KMS-11 (cell line): ENCODE measurements at regions not wholly inside any gene's neighbourhood (a gene's known extent, or its start where the extent isn't known, plus 50 kb on each side); places are given as distances from the start of the nearest gene placed in this dataset.

Experiments
- H2AFZ ChIP-seq: fragments of 200-600 bp; sonication (generic); 2 replicates; pipeline ENCODE4 v1.6.1; 2016; ENCODE audit warnings: antibody characterized with exemption, mixed run types, low read depth
- H3K27ac ChIP-seq: fragments of 200-600 bp; sonication (generic); 2 replicates; pipeline ENCODE4 v1.6.1; 2016; ENCODE audit warnings: mild to moderate bottlenecking, mixed run types
- H3K27me3 ChIP-seq: fragments of 200-600 bp; sonication (generic); 2 replicates; pipeline ENCODE4 v1.6.1; 2017; ENCODE audit warnings: mild to moderate bottlenecking, low read depth, mixed run types, moderate library complexity; ENCODE audit not compliant: insufficient read depth
- H3K36me3 ChIP-seq: fragments of 200-600 bp; sonication (generic); 2 replicates; pipeline ENCODE4 v1.6.1; 2017; ENCODE audit warnings: mild to moderate bottlenecking, mixed run types; ENCODE audit not compliant: insufficient read depth
- H3K4me1 ChIP-seq: fragments of 200-600 bp; sonication (generic); 2 replicates; pipeline ENCODE4 v1.6.1; 2016; ENCODE audit warnings: mild to moderate bottlenecking, low read depth, mixed run types; ENCODE audit not compliant: poor library complexity, severe bottlenecking
- H3K4me2 ChIP-seq: fragments of 200-600 bp; sonication (generic); 2 replicates; pipeline ENCODE4 v1.7.0; 2016; ENCODE audit warnings: mild to moderate bottlenecking, mixed run types
- H3K4me3 ChIP-seq: fragments of 200-600 bp; sonication (generic); IDR thresholded peaks from 2 replicates; pipeline ENCODE4 v1.6.1; 2017; ENCODE audit warnings: low read depth, low read length, mixed read lengths; ENCODE audit not compliant: insufficient read depth
- H3K79me2 ChIP-seq: fragments of 200-600 bp; sonication (generic); 2 replicates; pipeline ENCODE4 v1.6.1; 2016; ENCODE audit warnings: low read depth, mixed run types; ENCODE audit not compliant: insufficient read depth
- H3K9ac ChIP-seq: fragments of 200-600 bp; sonication (generic); 2 replicates; pipeline ENCODE4 v1.6.1; 2016; ENCODE audit warnings: mild to moderate bottlenecking, mixed run types
- H4K20me1 ChIP-seq: fragments of 200-600 bp; sonication (generic); 2 replicates; pipeline ENCODE4 v1.6.1; 2016; ENCODE audit warnings: mild to moderate bottlenecking, mixed run types; ENCODE audit not compliant: insufficient read depth
- CTCF ChIP-seq: fragments of 200-600 bp; sonication (generic); conservative IDR thresholded peaks from 2 replicates; pipeline ENCODE4 v1.6.1; 2017; ENCODE audit warnings: low read depth, mild to moderate bottlenecking, antibody characterized with exemption, low read length, moderate library complexity, mixed read lengths

GRCh38 chr3:55331524-55331923 lies 155.6 kb downstream of the WNT5A start:
- H2AFZ ChIP-seq, result no peak overlapping the region
- no peaks in the 10 kb centered on the region for H3K79me2 ChIP-seq
- no peak overlapping the region for H3K4me3 ChIP-seq
- no peak overlapping the region for H3K27ac ChIP-seq
- H4K20me1 ChIP-seq, result no peaks in the 10 kb centered on the region
- H3K4me2 ChIP-seq, result no peak overlapping the region
- no peaks in the 10 kb centered on the region for H3K4me1 ChIP-seq
- no peak overlapping the region for H3K9ac ChIP-seq
- no peaks in the 10 kb centered on the region for H3K27me3 ChIP-seq
- no peak for TF ChIP-seq CTCF
- H3K36me3 ChIP-seq, result no peaks in the 10 kb centered on the region

GRCh38 chr3:55330756-55331155 lies 156.3 kb downstream of the WNT5A start:
- Histone ChIP-seq H3K27ac (no peak overlapping the region), H3K27me3 (no peaks in the 10 kb centered on the region), H3K4me3 (no peak overlapping the region), H2AFZ (no peak overlapping the region), H4K20me1 (no peaks in the 10 kb centered on the region), H3K36me3 (no peaks in the 10 kb centered on the region), H3K4me2 (no peak overlapping the region), H3K9ac (no peak overlapping the region), H3K79me2 (no peaks in the 10 kb centered on the region), H3K4me1 (no peaks in the 10 kb centered on the region)
- TF ChIP-seq CTCF, result no peak

- no peak for TF ChIP-seq CTCF
- H3K4me2 ChIP-seq, result no peak overlapping the region
- H3K9ac ChIP-seq, result no peak overlapping the region
Observed at GRCh38 chr3:55330355-55330754, 156.8 kb downstream of the WNT5A start.

GRCh38 chr3:55329849-55330248 lies 157.3 kb downstream of the WNT5A start:
- no peaks in the 10 kb centered on the region for H4K20me1 ChIP-seq
- no peaks in the 10 kb centered on the region for H3K27me3 ChIP-seq
- no peaks in the 10 kb centered on the region for H3K4me1 ChIP-seq
- H3K36me3 ChIP-seq, result no peaks in the 10 kb centered on the region
- no peak overlapping the region for H3K4me3 ChIP-seq
- H3K27ac ChIP-seq, result no peak overlapping the region
- no peaks in the 10 kb centered on the region for H3K79me2 ChIP-seq
- H3K4me2 ChIP-seq, result no peak overlapping the region
- no peak overlapping the region for H3K9ac ChIP-seq
- no peak for TF ChIP-seq CTCF
- no peak overlapping the region for H2AFZ ChIP-seq

More at GRCh38 chr3:55330355-55330754, 156.8 kb downstream of the WNT5A start:
- H3K27ac ChIP-seq, result no peak overlapping the region
- H3K27me3 ChIP-seq, result no peaks in the 10 kb centered on the region
- H3K79me2 ChIP-seq, result no peaks in the 10 kb centered on the region
- H3K36me3 ChIP-seq, result no peaks in the 10 kb centered on the region
- no peaks in the 10 kb centered on the region for H4K20me1 ChIP-seq
- no peak overlapping the region for H2AFZ ChIP-seq
- H3K4me3 ChIP-seq, result no peak overlapping the region
- H3K4me1 ChIP-seq, result no peaks in the 10 kb centered on the region
